Endothelial cell of umbilical vein (primary cell): ENCODE measurements at regions not wholly inside any gene's neighbourhood (a gene's known extent, or its start where the extent isn't known, plus 50 kb on each side); places are given as distances from the start of the nearest gene placed in this dataset.

ENCODE experiments used
- MYC ChIP-seq: IDR thresholded peaks from one replicate; pipeline ENCODE4 v1.6.1; 2011; ENCODE audit warnings: mild to moderate bottlenecking, low read depth, low read length
- POLR2AphosphoS5 ChIP-seq: IDR thresholded peaks from 2 replicates; pipeline ENCODE4 v1.6.1; 2012; ENCODE audit warnings: low read depth, mild to moderate bottlenecking, control low read depth, low read length, moderate library complexity; ENCODE audit not compliant: insufficient read depth
- TF ChIP-seq, protein P1 (sequence below), 2 donors: IDR thresholded peaks; 1 replicate in 1 of 2; 2 replicates in 1 of 2; pipeline ENCODE4 v1.5.1; 2011; ENCODE audit warnings: low read length in 2 of 2, mild to moderate bottlenecking in 2 of 2, moderate library complexity in 2 of 2, control low read depth in 1 of 2, inconsistent platforms in 1 of 2, low read depth in 1 of 2; ENCODE audit not compliant: insufficient read depth in 1 of 2; ENCODE audit errors: extremely low read depth in 1 of 2

DNA sequence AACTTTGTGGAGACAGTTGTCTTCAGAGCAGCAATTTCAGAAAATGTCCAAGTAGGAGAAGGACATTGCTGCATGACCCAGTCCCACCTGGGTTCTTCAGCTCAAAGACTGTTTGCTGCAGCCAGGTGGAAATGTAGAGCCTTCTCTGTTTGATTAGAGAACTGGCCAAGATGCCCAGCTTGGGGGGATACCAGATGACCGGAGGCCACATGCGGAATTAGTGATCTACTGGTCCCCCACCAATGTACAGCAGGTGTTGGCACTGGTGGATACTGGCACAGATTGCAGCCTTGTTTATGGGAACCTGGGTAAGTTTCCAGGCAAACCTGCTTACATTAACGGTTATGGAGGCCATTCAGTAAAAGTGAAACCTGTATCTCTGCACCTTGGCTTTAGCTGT is 555.3 kb downstream of the SLC6A15 start:
- TF ChIP-seq, protein P1, sequence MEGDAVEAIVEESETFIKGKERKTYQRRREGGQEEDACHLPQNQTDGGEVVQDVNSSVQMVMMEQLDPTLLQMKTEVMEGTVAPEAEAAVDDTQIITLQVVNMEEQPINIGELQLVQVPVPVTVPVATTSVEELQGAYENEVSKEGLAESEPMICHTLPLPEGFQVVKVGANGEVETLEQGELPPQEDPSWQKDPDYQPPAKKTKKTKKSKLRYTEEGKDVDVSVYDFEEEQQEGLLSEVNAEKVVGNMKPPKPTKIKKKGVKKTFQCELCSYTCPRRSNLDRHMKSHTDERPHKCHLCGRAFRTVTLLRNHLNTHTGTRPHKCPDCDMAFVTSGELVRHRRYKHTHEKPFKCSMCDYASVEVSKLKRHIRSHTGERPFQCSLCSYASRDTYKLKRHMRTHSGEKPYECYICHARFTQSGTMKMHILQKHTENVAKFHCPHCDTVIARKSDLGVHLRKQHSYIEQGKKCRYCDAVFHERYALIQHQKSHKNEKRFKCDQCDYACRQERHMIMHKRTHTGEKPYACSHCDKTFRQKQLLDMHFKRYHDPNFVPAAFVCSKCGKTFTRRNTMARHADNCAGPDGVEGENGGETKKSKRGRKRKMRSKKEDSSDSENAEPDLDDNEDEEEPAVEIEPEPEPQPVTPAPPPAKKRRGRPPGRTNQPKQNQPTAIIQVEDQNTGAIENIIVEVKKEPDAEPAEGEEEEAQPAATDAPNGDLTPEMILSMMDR (IDR thresholded peaks at IDR 0.05; ENCODE audit: extremely low read depth in 1 of 2, insufficient read depth in 1 of 2, low read depth in 1 of 2, low read length in 2 of 2): no peak
- TF ChIP-seq MYC: no peak
- TF ChIP-seq POLR2AphosphoS5: no peak
